Amygdala (tissue), 56 donors: ENCODE measurements at regions not wholly inside any gene's neighbourhood (a gene's known extent, or its start where the extent isn't known, plus 50 kb on each side); places are given as distances from the start of the nearest gene placed in this dataset.

Experiments
- DNase-seq, 56 donors: peaks; one replicate each; lab custom pipeline; 2025; lab: John Stamatoyannopoulos, UW

- no peak for DNase-seq
These were observed 224.2 kb upstream of the PWP1 start for GRCh38 chr12:107461222-107461975.

GRCh38 chr12:107462428-107463332 is 222.9 kb upstream of the PWP1 start:
- no peak for DNase-seq

GRCh38 chr12:107464644-107465043 is 221.0 kb upstream of the PWP1 start:
- no peak for DNase-seq

GRCh38 chr12:107465625-107466024 is 220.0 kb upstream of the PWP1 start:
- no peak for DNase-seq

- DNase-seq = no peak
These were observed 217.9 kb upstream of the PWP1 start for GRCh38 chr12:107467716-107468115.

- DNase-seq = peak in 3 of 56 donors; percentile 3 to 21 (median 3)
These were observed 217.4 kb upstream of the PWP1 start for GRCh38 chr12:107468182-107468581.

GRCh38 chr12:107469011-107469410 is 216.6 kb upstream of the PWP1 start:
- no peak for DNase-seq

- no peak for DNase-seq
These were observed 215.0 kb upstream of the PWP1 start for GRCh38 chr12:107470645-107471044.

- no peak for DNase-seq
These were observed 213.3 kb upstream of the PWP1 start for GRCh38 chr12:107472308-107472707.

- no peak for DNase-seq
These were observed 211.5 kb upstream of the PWP1 start for GRCh38 chr12:107474099-107474498.

- no peak for DNase-seq
These were observed 210.7 kb upstream of the PWP1 start for GRCh38 chr12:107474639-107475539.

- no peak for DNase-seq
These were observed 209.7 kb upstream of the PWP1 start for GRCh38 chr12:107475900-107476299.

- no peak for DNase-seq
These were observed 208.6 kb upstream of the PWP1 start for GRCh38 chr12:107477018-107477417.

GRCh38 chr12:107477947-107478610 is 207.5 kb upstream of the PWP1 start:
- DNase-seq = no peak

GRCh38 chr12:107478881-107479280 is 206.7 kb upstream of the PWP1 start:
- DNase-seq = no peak

GRCh38 chr12:107480836-107481608 is 204.6 kb upstream of the PWP1 start:
- DNase-seq = no peak

GRCh38 chr12:107484230-107484629 is 201.4 kb upstream of the PWP1 start:
- no peak for DNase-seq

- no peak for DNase-seq
These were observed 200.7 kb upstream of the PWP1 start for GRCh38 chr12:107484941-107485340.

- no peak for DNase-seq
These were observed 199.9 kb upstream of the PWP1 start for GRCh38 chr12:107485731-107486130.
